OCI-LY3 (cell line): ENCODE measurements at regions not wholly inside any gene's neighbourhood (a gene's known extent, or its start where the extent isn't known, plus 50 kb on each side); places are given as distances from the start of the nearest gene placed in this dataset.

ENCODE experiments used
- H2AFZ ChIP-seq: fragments of 200-600, 300-600 bp; shearing (Covaris generic); 2 replicates; pipeline ENCODE4 v1.6.0; 2014; ENCODE audit warnings: antibody characterized with exemption, low read depth, low read length
- H3K27ac ChIP-seq: fragments of 200-600, 300-600 bp; sonication (generic); 2 replicates; pipeline ENCODE4 v1.5.1; 2014; ENCODE audit warnings: mild to moderate bottlenecking, low read length, moderate library complexity, mixed read lengths
- H3K27me3 ChIP-seq: fragments of 200-600, 300-600 bp; sonication (generic); 2 replicates; pipeline ENCODE4 v1.6.1; 2014; ENCODE audit warnings: low read depth, low read length, mixed read lengths
- H3K36me3 ChIP-seq: fragments of 200-600, 300-600 bp; sonication (generic); replicated peaks from 2 replicates; pipeline ENCODE3; 2014; ENCODE audit warnings: low read depth, low read length, mixed read lengths
- H3K4me1 ChIP-seq: fragments of 300-600, 200-600 bp; sonication (generic); 2 replicates; pipeline ENCODE4 v1.6.1; 2014; ENCODE audit warnings: low read length, mixed read lengths
- H3K4me2 ChIP-seq: fragments of 200-600, 300-600 bp; sonication (generic); 2 replicates; pipeline ENCODE4 v1.6.1; 2014; ENCODE audit warnings: low read length, mixed read lengths
- H3K4me3 ChIP-seq: fragments of 300-600, 200-600 bp; sonication (generic); 2 replicates; pipeline ENCODE4 v1.5.1; 2014; ENCODE audit warnings: antibody characterized with exemption, mild to moderate bottlenecking, low read length, moderate library complexity
- H3K79me2 ChIP-seq: fragments of 300-600, 200-600 bp; shearing (Covaris generic); 2 replicates; pipeline ENCODE4 v1.6.1; 2014; ENCODE audit warnings: mild to moderate bottlenecking, low read length, mixed read lengths
- H3K9ac ChIP-seq: fragments of 300-600, 200-600 bp; shearing (Covaris generic); 2 replicates; pipeline ENCODE4 v1.6.0; 2014; ENCODE audit warnings: mild to moderate bottlenecking, low read length, moderate library complexity
- H3K9me3 ChIP-seq: fragments of 200-600, 300-600 bp; shearing (Covaris generic); 2 replicates; pipeline ENCODE4 v1.6.1; 2014; ENCODE audit warnings: low read length, mixed read lengths; ENCODE audit not compliant: insufficient read depth
- H4K20me1 ChIP-seq: fragments of 200-600, 300-600 bp; sonication (generic); 2 replicates; pipeline ENCODE4 v1.6.1; 2016; ENCODE audit warnings: low read length, mixed read lengths; ENCODE audit not compliant: insufficient read depth
- EZH2phosphoT487 ChIP-seq: fragments of 200-600 bp; shearing (Covaris generic); IDR thresholded peaks from 2 replicates; pipeline ENCODE4 v1.6.1; 2018; ENCODE audit warnings: antibody characterized with exemption, mixed run types, low read depth
- TF ChIP-seq, protein P1 (sequence below): fragments of 200-600, 300-600 bp; sonication (generic); IDR thresholded peaks from 2 replicates; pipeline ENCODE4 v1.5.1; 2014; ENCODE audit warnings: antibody characterized with exemption, low read length, low read depth

DNA sequence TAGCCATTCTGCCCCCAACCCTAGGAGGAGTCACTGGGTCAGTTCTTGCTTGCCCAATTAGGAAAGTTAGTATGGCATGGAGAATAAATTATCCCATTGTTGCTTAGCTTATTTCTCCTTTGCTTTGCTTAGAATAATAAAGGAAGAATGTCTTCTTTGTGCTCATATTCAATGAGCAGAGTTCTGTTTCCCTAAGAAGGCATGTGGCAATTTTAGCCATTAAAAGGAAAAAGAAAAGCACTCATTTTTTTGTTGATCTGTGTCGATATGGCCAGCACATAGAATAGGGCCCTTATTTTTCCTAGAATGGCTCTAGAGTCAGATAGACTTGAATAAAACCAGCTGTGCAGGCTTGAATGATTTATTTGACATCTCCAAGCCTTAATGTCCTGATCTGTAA lies 166.4 kb upstream of the PPARGC1A start:
- Histone ChIP-seq H3K27ac (no peak overlapping the region), H3K9ac (no peak overlapping the region), H2AFZ (no peak overlapping the region), H3K79me2 (no peaks in the 10 kb centered on the region), H3K9me3 (no peaks in the 10 kb centered on the region), H3K36me3 (no peaks in the 10 kb centered on the region), H4K20me1 (no peaks in the 10 kb centered on the region), H3K4me1 (peaks cover 45% of the 10 kb centered on the region), H3K4me2 (no peak overlapping the region), H3K27me3 (no peaks in the 10 kb centered on the region), H3K4me3 (no peak overlapping the region)
- TF ChIP-seq EZH2phosphoT487: no peak
- TF ChIP-seq, protein P1, sequence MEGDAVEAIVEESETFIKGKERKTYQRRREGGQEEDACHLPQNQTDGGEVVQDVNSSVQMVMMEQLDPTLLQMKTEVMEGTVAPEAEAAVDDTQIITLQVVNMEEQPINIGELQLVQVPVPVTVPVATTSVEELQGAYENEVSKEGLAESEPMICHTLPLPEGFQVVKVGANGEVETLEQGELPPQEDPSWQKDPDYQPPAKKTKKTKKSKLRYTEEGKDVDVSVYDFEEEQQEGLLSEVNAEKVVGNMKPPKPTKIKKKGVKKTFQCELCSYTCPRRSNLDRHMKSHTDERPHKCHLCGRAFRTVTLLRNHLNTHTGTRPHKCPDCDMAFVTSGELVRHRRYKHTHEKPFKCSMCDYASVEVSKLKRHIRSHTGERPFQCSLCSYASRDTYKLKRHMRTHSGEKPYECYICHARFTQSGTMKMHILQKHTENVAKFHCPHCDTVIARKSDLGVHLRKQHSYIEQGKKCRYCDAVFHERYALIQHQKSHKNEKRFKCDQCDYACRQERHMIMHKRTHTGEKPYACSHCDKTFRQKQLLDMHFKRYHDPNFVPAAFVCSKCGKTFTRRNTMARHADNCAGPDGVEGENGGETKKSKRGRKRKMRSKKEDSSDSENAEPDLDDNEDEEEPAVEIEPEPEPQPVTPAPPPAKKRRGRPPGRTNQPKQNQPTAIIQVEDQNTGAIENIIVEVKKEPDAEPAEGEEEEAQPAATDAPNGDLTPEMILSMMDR: no peak

DNA sequence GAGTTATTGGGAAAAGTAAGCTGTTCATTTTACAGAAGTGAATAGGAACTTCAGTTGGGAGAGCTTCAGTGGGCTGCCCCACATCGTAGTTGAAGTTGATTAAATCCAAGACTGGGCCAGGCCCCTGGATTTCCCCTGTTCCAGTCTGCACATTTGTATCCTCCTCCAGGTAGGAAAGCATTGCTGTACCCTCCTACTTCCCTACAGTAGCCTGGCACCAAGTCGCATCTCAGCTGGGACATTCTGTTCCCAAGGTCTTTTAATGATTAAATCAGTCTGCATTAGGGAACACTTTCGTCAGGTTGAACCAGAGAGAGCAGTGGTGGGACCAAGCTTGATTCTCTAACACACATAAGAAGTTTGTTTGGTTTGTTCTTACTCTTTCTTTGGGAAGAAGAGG lies 165.8 kb upstream of the PPARGC1A start:
- Histone ChIP-seq H3K9me3 (no peaks in the 10 kb centered on the region), H3K36me3 (no peaks in the 10 kb centered on the region), H2AFZ (no peak overlapping the region), H4K20me1 (no peaks in the 10 kb centered on the region), H3K27ac (no peak overlapping the region), H3K4me2 (peak overlapping the region; percentile 34), H3K4me1 (peaks cover 45% of the 10 kb centered on the region), H3K9ac (no peak overlapping the region), H3K79me2 (no peaks in the 10 kb centered on the region), H3K27me3 (no peaks in the 10 kb centered on the region), H3K4me3 (peak overlapping the region; percentile 13; the same call in 1 of the 2 replicates)
- TF ChIP-seq EZH2phosphoT487: no peak
- TF ChIP-seq, protein P1: no peak

DNA sequence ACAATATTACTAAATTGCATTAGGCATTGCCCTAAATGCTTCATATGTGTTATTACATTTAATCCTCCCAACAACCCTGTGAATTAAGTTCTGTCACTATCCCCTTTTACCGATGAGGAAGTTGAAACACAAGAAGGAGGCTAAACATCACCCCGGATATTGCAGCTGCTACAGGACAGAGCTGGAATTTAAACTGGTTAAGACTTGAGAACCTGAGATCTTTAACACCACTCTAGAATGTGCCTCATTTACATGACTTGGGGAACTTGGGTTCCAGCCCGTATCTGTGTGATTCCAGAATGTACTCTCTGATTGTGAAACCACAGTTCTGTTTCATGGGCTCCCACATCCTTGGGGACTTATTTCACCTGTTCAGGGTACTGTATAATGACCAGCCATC lies 165.1 kb upstream of the PPARGC1A start:
- H4K20me1 ChIP-seq: no peaks in the 10 kb centered on the region
- TF ChIP-seq, protein P1: no peak
- no peak for TF ChIP-seq EZH2phosphoT487
- H3K4me3 ChIP-seq: peak overlapping the region; percentile 13
- H3K9ac ChIP-seq: no peak overlapping the region
- H3K79me2 ChIP-seq: no peaks in the 10 kb centered on the region
- H3K36me3 ChIP-seq: no peaks in the 10 kb centered on the region
- H3K4me1 ChIP-seq: peaks cover 45% of the 10 kb centered on the region
- H2AFZ ChIP-seq: no peak overlapping the region
- H3K27ac ChIP-seq: peak overlapping the region; percentile 28
- no peaks in the 10 kb centered on the region for H3K27me3 ChIP-seq
- H3K4me2 ChIP-seq: peak overlapping the region; percentile 34
- no peaks in the 10 kb centered on the region for H3K9me3 ChIP-seq

DNA sequence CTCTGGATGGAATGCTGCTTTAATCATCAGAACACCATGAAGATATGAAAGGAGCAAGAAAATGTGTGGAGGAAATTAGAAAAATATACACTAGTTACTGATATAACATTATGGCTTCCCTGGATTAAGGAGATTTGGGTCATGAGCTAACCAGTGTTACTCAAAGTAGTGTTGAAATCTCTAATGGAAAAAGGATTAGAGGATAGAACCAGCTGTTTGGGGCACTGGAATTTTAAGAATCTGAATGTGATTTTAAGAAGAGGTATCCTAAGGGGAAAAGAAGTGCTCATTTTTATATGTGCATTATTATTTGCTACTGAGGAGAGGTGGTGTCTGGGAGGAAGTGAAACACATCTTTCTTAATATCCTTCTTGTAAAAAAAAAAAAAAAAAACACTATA lies 164.1 kb upstream of the PPARGC1A start:
- Histone ChIP-seq H3K9ac (no peak overlapping the region), H2AFZ (no peak overlapping the region), H3K4me1 (peaks cover 45% of the 10 kb centered on the region), H3K9me3 (no peaks in the 10 kb centered on the region), H3K36me3 (no peaks in the 10 kb centered on the region), H3K4me2 (peak overlapping the region; percentile 34), H3K27me3 (no peaks in the 10 kb centered on the region), H4K20me1 (no peaks in the 10 kb centered on the region), H3K4me3 (no peak overlapping the region), H3K79me2 (no peaks in the 10 kb centered on the region), H3K27ac (peak overlapping the region; percentile 28; the same call in 1 of the 2 replicates)
- TF ChIP-seq, protein P1: no peak
- no peak for TF ChIP-seq EZH2phosphoT487
